Hepatocyte (in vitro differentiated cells): ENCODE measurements at regions not wholly inside any gene's neighbourhood (a gene's known extent, or its start where the extent isn't known, plus 50 kb on each side); places are given as distances from the start of the nearest gene placed in this dataset.

ENCODE experiments used
- DNase-seq: peaks from one replicate; pipeline ENCODE4 v3.0.0-alpha.2; 2016; ENCODE audit warnings: low spot score
- H2AFZ ChIP-seq: fragments of 200-600 bp; sonication (generic); 2 replicates; pipeline ENCODE4 v1.6.0; 2016; ENCODE audit warnings: antibody characterized with exemption, mild to moderate bottlenecking
- H3K27ac ChIP-seq: fragments of 200-600 bp; sonication (generic); 2 replicates; pipeline ENCODE4 v1.5.1; 2016; ENCODE audit warnings: mild to moderate bottlenecking
- H3K27me3 ChIP-seq: fragments of 200-600 bp; sonication (generic); 2 replicates; pipeline ENCODE4 v1.6.1; 2016
- H3K36me3 ChIP-seq: fragments of 200-600 bp; sonication (generic); replicated peaks from 2 replicates; pipeline ENCODE4 v1.5.1; 2016; ENCODE audit warnings: low read depth; ENCODE audit not compliant: insufficient read depth
- H3K4me1 ChIP-seq: fragments of 200-600 bp; sonication (generic); 2 replicates; pipeline ENCODE4 v1.5.1; 2016; ENCODE audit warnings: mild to moderate bottlenecking, moderate library complexity; ENCODE audit not compliant: insufficient read depth
- H3K4me2 ChIP-seq: fragments of 200-600 bp; sonication (generic); 2 replicates; pipeline ENCODE4 v1.6.0; 2016
- H3K4me3 ChIP-seq: fragments of 200-600 bp; sonication (generic); 2 replicates; pipeline ENCODE4 v1.5.1; 2016; ENCODE audit warnings: mild to moderate bottlenecking
- H3K79me2 ChIP-seq: fragments of 200-600 bp; sonication (generic); 2 replicates; pipeline ENCODE4 v1.6.0; 2017; ENCODE audit warnings: mild to moderate bottlenecking
- H3K9me2 ChIP-seq: fragments of 200-600 bp; sonication (generic); replicated peaks from 2 replicates; pipeline ENCODE4 v1.6.0; 2017; ENCODE audit warnings: mild to moderate bottlenecking; ENCODE audit not compliant: insufficient read depth
- H3K9me3 ChIP-seq: fragments of 200-600 bp; sonication (generic); 2 replicates; pipeline ENCODE4 v1.5.1; 2016; ENCODE audit warnings: low read depth, mild to moderate bottlenecking
- H4K20me1 ChIP-seq: fragments of 200-600 bp; sonication (generic); 2 replicates; pipeline ENCODE4 v1.6.0; 2016; ENCODE audit warnings: mild to moderate bottlenecking; ENCODE audit not compliant: insufficient read depth, poor library complexity, severe bottlenecking
- EZH2 ChIP-seq: fragments of 200-600 bp; sonication (generic); IDR thresholded peaks from 2 replicates; pipeline ENCODE4 v1.6.1; 2016; ENCODE audit warnings: antibody characterized with exemption, mild to moderate bottlenecking, borderline replicate concordance
- EZH2phosphoT487 ChIP-seq: fragments of 200-600 bp; sonication (generic); IDR thresholded peaks from one replicate; pipeline ENCODE4 v1.6.1; 2018; ENCODE audit warnings: antibody characterized with exemption, mild to moderate bottlenecking, low read depth, moderate library complexity; ENCODE audit not compliant: unreplicated experiment, severe bottlenecking
- WGBS: methylation state at CpG from one replicate; pipeline ENCODE4 v1.1.6; 2016; ENCODE audit warnings: low lambda C conversion rate; ENCODE audit errors: missing lambda C conversion rate; 5-methylcytosine and 5-hydroxymethylcytosine counted together
- TF ChIP-seq, protein P1 (sequence below): fragments of 200-600 bp; sonication (generic); IDR thresholded peaks from 2 replicates; pipeline ENCODE4 v1.5.1; 2016; ENCODE audit warnings: antibody characterized with exemption, mild to moderate bottlenecking; ENCODE audit not compliant: poor library complexity

DNA sequence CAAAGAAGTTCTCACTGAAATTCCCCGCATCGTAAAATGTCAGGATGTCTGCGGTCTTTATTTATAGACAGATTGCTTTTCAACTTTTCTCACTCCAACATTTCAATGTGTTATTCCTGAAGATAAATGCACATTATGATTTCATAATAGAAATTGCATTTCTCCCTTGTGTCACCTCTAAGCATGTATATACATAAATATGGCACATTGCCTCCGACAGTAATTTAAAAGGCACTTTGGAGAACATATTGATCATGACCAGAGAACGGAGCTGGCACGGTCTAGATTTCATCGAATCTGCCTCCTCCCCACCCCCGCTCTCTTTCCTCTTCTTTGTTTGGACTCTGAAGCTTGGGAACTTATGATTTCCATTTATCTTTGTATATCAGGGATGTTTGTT lies 54.9 kb upstream of the IGSF21 start:
- Histone ChIP-seq H3K79me2 (no peaks in the 10 kb centered on the region), H4K20me1 (no peaks in the 10 kb centered on the region), H3K4me1 (no peaks in the 10 kb centered on the region), H3K4me2 (no peak overlapping the region), H3K36me3 (no peaks in the 10 kb centered on the region), H3K27ac (no peak overlapping the region), H3K9me3 (no peaks in the 10 kb centered on the region), H2AFZ (no peak overlapping the region), H3K4me3 (no peak overlapping the region), H3K9me2 (no peaks in the 10 kb centered on the region), H3K27me3 (peaks cover 27% of the 10 kb centered on the region)
- DNase-seq = no peak
- TF ChIP-seq, protein P1, sequence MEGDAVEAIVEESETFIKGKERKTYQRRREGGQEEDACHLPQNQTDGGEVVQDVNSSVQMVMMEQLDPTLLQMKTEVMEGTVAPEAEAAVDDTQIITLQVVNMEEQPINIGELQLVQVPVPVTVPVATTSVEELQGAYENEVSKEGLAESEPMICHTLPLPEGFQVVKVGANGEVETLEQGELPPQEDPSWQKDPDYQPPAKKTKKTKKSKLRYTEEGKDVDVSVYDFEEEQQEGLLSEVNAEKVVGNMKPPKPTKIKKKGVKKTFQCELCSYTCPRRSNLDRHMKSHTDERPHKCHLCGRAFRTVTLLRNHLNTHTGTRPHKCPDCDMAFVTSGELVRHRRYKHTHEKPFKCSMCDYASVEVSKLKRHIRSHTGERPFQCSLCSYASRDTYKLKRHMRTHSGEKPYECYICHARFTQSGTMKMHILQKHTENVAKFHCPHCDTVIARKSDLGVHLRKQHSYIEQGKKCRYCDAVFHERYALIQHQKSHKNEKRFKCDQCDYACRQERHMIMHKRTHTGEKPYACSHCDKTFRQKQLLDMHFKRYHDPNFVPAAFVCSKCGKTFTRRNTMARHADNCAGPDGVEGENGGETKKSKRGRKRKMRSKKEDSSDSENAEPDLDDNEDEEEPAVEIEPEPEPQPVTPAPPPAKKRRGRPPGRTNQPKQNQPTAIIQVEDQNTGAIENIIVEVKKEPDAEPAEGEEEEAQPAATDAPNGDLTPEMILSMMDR = no peak
- TF ChIP-seq EZH2phosphoT487 (no peak), EZH2 (no peak)
- WGBS = 80% methylated on average over 8 of the region's 8 CpGs

DNA sequence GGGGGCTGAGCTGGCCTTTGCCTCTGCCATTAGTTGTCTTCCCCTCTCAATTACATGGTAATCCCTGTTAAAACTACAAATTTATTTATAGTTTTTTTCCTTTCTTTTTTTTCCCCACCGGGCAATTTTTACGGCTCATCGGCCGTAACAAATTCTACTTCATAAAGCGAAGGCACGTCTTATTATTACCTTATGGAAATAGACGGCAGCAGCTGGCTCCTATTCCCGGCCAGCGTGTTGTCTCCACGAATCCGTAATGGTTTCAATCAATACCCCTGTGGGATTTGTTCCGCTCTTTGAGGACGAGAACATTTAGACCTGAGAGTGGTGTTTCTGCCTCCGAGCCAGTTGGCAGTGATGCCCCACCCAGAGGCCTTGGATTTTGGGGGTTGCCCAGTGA lies 52.4 kb upstream of the IGSF21 start:
- Histone ChIP-seq H3K27ac (no peak overlapping the region), H2AFZ (no peak overlapping the region), H3K27me3 (peaks cover 40% of the 10 kb centered on the region), H3K79me2 (no peaks in the 10 kb centered on the region), H3K4me3 (no peak overlapping the region), H3K36me3 (no peaks in the 10 kb centered on the region), H4K20me1 (no peaks in the 10 kb centered on the region), H3K4me1 (no peaks in the 10 kb centered on the region), H3K9me3 (no peaks in the 10 kb centered on the region), H3K4me2 (no peak overlapping the region), H3K9me2 (no peaks in the 10 kb centered on the region)
- 92% methylated on average over 14 of the region's 14 CpGs for WGBS
- TF ChIP-seq EZH2phosphoT487 = no peak
- no peak for DNase-seq

DNA sequence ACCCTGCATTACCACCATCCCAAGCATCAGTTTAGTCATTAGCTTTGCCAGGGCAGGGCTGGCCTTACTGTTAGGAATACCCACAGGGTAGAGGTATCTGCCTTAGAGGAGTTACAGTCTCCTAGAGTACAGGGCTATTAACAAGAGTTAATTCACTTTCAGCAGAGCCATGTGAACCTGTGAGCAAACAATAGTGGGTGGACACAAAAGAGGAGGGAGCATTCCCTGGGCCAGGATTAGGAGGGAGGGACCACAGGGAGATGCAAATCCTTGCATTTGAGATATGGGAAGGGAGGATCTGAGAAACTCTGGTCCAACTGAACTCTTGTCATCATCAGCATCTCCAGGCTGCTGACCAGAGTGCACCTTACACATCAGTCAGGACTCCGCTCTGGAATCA lies 51.1 kb upstream of the IGSF21 start:
- Histone ChIP-seq H3K9me2 (no peaks in the 10 kb centered on the region), H3K79me2 (no peaks in the 10 kb centered on the region), H3K4me2 (no peak overlapping the region), H3K27me3 (peaks cover 44% of the 10 kb centered on the region), H3K36me3 (no peaks in the 10 kb centered on the region), H4K20me1 (no peaks in the 10 kb centered on the region), H3K9me3 (no peaks in the 10 kb centered on the region), H2AFZ (no peak overlapping the region), H3K27ac (no peak overlapping the region), H3K4me1 (no peaks in the 10 kb centered on the region), H3K4me3 (no peak overlapping the region)
- TF ChIP-seq EZH2phosphoT487 = no peak
- TF ChIP-seq, protein P1 = no peak
- TF ChIP-seq EZH2 = no peak
- DNase-seq = no peak
- WGBS = 85% methylated on average over 1 of the region's 1 CpG

DNA sequence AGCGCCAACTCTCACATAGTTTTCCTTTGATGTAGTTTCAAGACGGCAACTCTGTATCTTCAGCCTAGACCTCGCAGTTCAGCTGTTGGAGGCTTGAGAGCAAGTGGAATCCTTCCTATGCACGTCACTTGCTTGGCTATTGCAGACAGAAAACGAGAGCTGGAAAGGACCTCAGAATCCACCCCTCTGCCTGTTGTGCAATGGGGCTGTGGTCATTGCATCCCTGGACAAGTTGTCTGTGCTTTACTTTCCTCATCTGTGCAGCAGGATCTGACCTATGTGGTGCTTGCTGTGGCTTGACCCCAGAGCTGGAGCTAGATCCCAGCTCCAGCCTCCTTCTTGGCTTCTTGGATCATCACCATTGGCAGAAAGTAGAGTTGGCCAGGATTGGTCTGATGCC lies 50.0 kb upstream of the IGSF21 start:
- H3K36me3 ChIP-seq = no peaks in the 10 kb centered on the region
- no peaks in the 10 kb centered on the region for H3K4me1 ChIP-seq
- H3K27me3 ChIP-seq = peaks cover 33% of the 10 kb centered on the region
- H3K27ac ChIP-seq = no peak overlapping the region
- TF ChIP-seq EZH2phosphoT487 (no peak), EZH2 (no peak)
- TF ChIP-seq, protein P1 = no peak
- no peak overlapping the region for H2AFZ ChIP-seq
- DNase-seq = no peak
- no peak overlapping the region for H3K4me3 ChIP-seq
- H4K20me1 ChIP-seq = no peaks in the 10 kb centered on the region
- H3K4me2 ChIP-seq = no peak overlapping the region
- H3K9me3 ChIP-seq = no peaks in the 10 kb centered on the region
- no peaks in the 10 kb centered on the region for H3K9me2 ChIP-seq
- H3K79me2 ChIP-seq = no peaks in the 10 kb centered on the region
- WGBS = 87% methylated on average over 5 of the region's 5 CpGs
